ENCODE measurements at regions not wholly inside any gene's neighbourhood (a gene's known extent, or its start where the extent isn't known, plus 50 kb on each side); places are given as distances from the start of the nearest gene placed in this dataset.

DNA sequence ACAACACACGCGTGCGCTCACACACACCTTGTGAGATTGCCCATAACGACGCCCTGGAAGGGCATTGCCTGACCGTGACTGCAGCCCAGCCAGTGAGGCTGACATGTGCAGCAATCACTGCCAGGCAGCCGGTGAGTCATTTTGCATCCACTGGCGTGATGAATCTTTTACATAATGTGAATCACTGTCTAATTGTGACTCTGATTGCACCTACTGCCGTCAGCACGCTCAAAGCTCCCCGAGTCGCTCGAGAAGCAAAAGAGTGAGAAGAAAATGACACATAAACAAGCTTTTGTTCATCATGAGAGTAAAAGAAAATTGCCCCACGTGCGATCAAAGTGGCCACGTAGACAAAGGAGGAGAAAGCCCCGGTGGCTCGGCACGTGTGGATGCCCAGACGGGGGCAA is 117.4 kb upstream of the PFKP start:
- DNase-seq (ENCODE audit: low spot score) = peak; percentile 28
- TF ChIP-seq, protein P1, sequence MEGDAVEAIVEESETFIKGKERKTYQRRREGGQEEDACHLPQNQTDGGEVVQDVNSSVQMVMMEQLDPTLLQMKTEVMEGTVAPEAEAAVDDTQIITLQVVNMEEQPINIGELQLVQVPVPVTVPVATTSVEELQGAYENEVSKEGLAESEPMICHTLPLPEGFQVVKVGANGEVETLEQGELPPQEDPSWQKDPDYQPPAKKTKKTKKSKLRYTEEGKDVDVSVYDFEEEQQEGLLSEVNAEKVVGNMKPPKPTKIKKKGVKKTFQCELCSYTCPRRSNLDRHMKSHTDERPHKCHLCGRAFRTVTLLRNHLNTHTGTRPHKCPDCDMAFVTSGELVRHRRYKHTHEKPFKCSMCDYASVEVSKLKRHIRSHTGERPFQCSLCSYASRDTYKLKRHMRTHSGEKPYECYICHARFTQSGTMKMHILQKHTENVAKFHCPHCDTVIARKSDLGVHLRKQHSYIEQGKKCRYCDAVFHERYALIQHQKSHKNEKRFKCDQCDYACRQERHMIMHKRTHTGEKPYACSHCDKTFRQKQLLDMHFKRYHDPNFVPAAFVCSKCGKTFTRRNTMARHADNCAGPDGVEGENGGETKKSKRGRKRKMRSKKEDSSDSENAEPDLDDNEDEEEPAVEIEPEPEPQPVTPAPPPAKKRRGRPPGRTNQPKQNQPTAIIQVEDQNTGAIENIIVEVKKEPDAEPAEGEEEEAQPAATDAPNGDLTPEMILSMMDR (IDR thresholded peaks at IDR 0.05; ENCODE audit: extremely low read depth, insufficient read depth, missing control alignments) = no peak
- in situ Hi-C loops (cut with MboI; ENCODE audit: low pct_unique_long_range_greater_than_20kb, low sequenced_read_pairs, unreplicated experiment) = no loop called here

DNA sequence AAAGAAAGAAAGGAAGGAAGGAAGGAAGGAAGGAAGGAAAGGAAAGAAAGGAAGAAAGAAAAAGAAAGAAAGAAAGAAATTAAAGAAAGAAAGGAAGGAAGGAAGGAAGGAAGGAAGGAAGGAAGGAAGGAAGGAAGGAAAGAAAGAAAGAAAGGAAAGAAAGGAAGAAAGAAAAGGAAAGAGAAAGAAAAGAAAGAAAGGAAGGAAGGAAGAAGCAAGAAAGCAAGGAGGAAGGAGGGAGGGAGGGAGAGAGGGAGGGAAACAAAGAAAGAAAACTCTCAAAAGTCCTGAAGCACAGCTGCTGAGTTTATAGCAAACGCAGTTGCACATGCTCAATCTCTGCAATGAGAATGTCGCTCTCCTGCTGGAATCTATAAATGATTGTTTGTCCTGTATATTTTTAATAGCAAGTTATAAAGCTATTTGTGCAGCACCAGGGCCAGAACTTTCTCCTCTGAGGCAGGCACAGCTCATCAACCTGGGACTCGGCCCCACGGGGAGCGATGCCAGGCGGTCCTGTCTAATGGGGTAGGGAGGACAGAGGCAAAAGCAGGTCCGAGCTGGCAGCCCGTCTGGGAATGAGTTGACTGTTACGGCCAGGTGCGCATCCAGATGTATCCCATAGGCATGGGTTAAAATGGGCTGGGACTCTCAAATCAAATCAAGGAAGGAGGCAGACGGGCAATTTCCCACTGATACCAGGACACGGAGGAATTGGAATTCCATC is 118.0 kb upstream of the PFKP start:
- in situ Hi-C loops (cut with MboI; ENCODE audit: low pct_unique_long_range_greater_than_20kb, low sequenced_read_pairs, unreplicated experiment) = no loop called here
- no peak for DNase-seq (ENCODE audit: low spot score)

DNA sequence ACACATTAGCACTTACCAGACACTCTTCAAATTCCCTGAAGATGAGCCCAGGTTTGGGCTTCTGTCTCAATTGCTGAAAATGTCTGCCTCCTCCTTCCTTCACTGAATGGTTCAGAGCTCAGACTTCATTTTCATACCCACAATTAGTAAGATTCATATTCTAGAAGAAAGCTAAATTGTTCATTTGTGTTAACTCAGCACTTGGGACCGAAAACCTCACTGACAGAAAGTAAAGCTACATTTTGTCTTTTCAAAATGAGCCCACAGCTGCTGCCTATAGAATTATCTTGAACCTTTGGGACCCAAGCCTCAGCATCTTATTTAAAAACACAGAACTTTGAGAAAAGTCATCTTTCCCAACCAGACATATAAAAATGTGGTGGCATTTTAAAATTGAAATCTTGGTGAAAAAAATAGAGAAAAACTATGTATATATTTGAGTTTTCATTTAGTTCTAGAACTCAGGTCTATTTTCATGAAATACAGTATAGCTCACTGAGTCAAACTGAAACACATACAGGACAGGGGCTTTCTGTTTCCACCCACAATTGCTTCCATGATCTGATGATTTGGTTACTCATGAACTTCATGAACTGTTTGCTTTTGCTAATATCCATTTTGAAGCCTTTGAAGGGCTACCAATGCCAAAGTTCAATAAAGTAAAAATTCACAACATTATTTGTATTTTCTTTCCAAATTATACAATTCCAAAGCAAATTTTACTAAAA is 119.1 kb upstream of the PFKP start:
- peak; percentile 50 for DNase-seq (ENCODE audit: low spot score)
- TF ChIP-seq, protein P1 (IDR thresholded peaks at IDR 0.05; ENCODE audit: extremely low read depth, insufficient read depth, missing control alignments) = no peak
- in situ Hi-C loops (cut with MboI; ENCODE audit: low pct_unique_long_range_greater_than_20kb, low sequenced_read_pairs, unreplicated experiment) = no loop called here

More for the DNA sequence above, 118.0 kb upstream of the PFKP start:
- TF ChIP-seq, protein P1 (IDR thresholded peaks at IDR 0.05; ENCODE audit: extremely low read depth, insufficient read depth, missing control alignments) = no peak

DNA sequence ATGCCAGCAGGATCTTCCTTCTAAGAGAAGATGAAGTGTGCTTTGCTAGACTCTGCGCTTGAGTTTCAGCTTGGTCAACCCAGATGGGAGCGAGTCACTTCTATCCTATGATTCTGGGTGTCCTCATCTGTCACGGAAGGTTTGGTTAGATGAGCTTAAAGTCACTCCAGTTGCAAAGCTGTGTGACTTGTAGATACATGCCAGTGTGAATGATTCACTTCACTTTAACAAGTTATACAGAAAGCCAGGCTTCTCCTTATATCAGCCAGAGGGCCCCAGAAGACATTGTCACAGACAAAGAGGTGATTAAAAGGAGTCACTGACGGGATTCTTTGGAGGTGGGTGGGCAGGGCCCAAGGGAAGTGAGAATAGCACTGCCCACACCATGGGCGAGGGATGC is 122.6 kb upstream of the PFKP start:
- in situ Hi-C loops (cut with MboI; ENCODE audit: low pct_unique_long_range_greater_than_20kb, low sequenced_read_pairs, unreplicated experiment) = no loop called here
- TF ChIP-seq, protein P1 (IDR thresholded peaks at IDR 0.05; ENCODE audit: extremely low read depth, insufficient read depth, missing control alignments) = no peak
- DNase-seq (ENCODE audit: low spot score) = no peak

DNA sequence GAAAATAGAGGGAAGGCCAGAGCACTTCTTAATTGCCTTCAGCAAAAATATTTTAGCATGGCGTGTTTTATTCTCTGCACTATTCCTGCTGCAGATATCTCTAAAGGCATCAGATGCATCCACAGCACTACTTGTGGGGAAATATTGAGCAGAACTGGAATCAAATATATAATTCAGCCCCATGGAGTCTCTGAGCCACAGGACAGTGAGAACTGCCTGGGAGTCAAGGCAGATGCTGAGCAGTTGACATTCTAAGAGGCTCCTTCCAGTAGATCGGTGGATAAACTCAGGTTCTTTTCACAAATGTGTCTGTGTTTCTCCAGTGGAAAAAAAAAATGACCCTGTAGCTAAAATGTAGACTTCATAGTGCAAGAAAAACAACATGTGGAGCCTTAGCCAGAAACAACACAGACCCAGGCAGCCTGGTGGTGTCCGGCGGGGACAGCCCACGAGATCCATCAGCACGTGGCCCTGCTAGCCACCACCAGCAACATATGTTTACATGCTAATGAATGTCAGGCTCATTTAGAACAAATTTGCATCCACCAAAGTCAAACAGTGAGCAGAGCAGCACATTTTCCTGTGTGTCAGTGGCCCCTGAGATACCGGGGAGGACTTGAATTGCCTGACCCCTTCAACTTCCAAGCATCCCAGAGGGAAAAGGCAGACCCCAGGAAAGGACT is 123.3 kb upstream of the PFKP start:
- no peak for DNase-seq (ENCODE audit: low spot score)
- TF ChIP-seq, protein P1 (IDR thresholded peaks at IDR 0.05; ENCODE audit: extremely low read depth, insufficient read depth, missing control alignments) = no peak
- in situ Hi-C loops (cut with MboI; ENCODE audit: low pct_unique_long_range_greater_than_20kb, low sequenced_read_pairs, unreplicated experiment) = no loop called here

DNA sequence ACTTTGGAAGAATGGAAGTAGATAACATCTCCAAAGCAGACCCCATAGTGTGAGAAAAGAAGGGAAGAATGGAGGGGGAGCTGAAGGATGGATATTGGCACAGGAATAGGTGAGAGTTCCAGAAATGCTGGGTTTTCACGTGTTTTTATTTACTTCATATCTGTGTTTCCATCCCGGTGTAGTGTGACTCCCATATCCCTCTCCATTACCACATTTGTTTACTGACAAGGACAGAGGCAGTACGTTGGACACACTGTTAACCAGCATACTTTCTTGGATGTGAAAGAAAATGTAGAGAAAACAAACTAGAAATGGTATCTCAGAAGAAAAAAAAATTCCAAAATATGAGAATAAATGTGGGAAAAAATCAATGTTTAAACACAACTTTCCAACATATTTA is 124.4 kb upstream of the PFKP start:
- no peak for DNase-seq (ENCODE audit: low spot score)
- in situ Hi-C loops (cut with MboI; ENCODE audit: low pct_unique_long_range_greater_than_20kb, low sequenced_read_pairs, unreplicated experiment) = no loop called here
- TF ChIP-seq, protein P1 (IDR thresholded peaks at IDR 0.05; ENCODE audit: extremely low read depth, insufficient read depth, missing control alignments) = no peak

Measured in GM13977 (cell line).